PC-3 (cell line): ENCODE measurements at regions not wholly inside any gene's neighbourhood (a gene's known extent, or its start where the extent isn't known, plus 50 kb on each side); places are given as distances from the start of the nearest gene placed in this dataset.

ENCODE experiments used
- CTCF ChIP-seq: fragments of 300-600 bp; sonication (generic); conservative IDR thresholded peaks from 2 replicates; pipeline ENCODE4 v1.5.1; 2017; ENCODE audit warnings: antibody characterized with exemption, low read depth, mild to moderate bottlenecking, low read length
- EZH2 ChIP-seq: fragments of 300-600 bp; sonication (generic); IDR thresholded peaks from one replicate; pipeline ENCODE4 v1.6.1; 2017; ENCODE audit warnings: antibody characterized with exemption, mild to moderate bottlenecking, low read length; ENCODE audit not compliant: unreplicated experiment
- EZH2phosphoT487 ChIP-seq: fragments of 300-600 bp; sonication (generic); IDR thresholded peaks from 2 replicates; pipeline ENCODE4 v1.6.1; 2018; ENCODE audit warnings: mild to moderate bottlenecking, antibody characterized with exemption, low read length, borderline replicate concordance

- TF ChIP-seq CTCF: no peak
- no peak for TF ChIP-seq EZH2
- no peak for TF ChIP-seq EZH2phosphoT487
Measured at GRCh38 chrX:127649011-127649410, 403.2 kb downstream of the ACTRT1 start.
